Testis (tissue), 2 donors: ENCODE measurements at regions not wholly inside any gene's neighbourhood (a gene's known extent, or its start where the extent isn't known, plus 50 kb on each side); places are given as distances from the start of the nearest gene placed in this dataset.

Experiments used
- DNase-seq: peaks from one replicate; pipeline ENCODE4 v3.0.0-alpha.2; 2019
- H3K27ac ChIP-seq, 2 donors: fragments of 200-600 bp; sonication (generic); one replicate each; pipeline ENCODE4 v1.5.1; 2019
- H3K27me3 ChIP-seq: fragments of 200-600 bp; sonication (generic); one replicate; pipeline ENCODE4 v1.5.1; 2019
- H3K36me3 ChIP-seq: fragments of 200-600 bp; sonication (generic); one replicate; pipeline ENCODE4 v1.5.1; 2017; ENCODE audit warnings: low read depth; ENCODE audit errors: missing control alignments
- H3K4me1 ChIP-seq: fragments of 200-600 bp; sonication (generic); one replicate; pipeline ENCODE4 v1.5.1; 2019
- H3K4me3 ChIP-seq, 2 donors: fragments of 200-600 bp; sonication (generic); one replicate each; pipeline ENCODE4 v1.5.1; 2017 to 2019
- H3K9me3 ChIP-seq: fragments of 200-600 bp; sonication (generic); one replicate; pipeline ENCODE4 v1.5.1; 2017
- POLR2A ChIP-seq: fragments of 450-650 bp; IDR thresholded peaks from one replicate; pipeline ENCODE4 v1.6.1; 2017; ENCODE audit warnings: antibody characterized with exemption, mild to moderate bottlenecking, moderate library complexity
- WGBS, 2 donors: methylation state at CpG; one replicate each; pipeline ENCODE4 v1.1.5; 2018; 5-methylcytosine and 5-hydroxymethylcytosine counted together
- intact Hi-C: fragments of 100-400 bp; cut with DNase I; formaldehyde crosslinking; loops from one replicate; pipeline ENCODE4 v1.15.1; 2023; ENCODE audit warnings: low total_unique reads
- TF ChIP-seq, protein P1 (sequence below), 3 experiments: fragments of 450-650 bp in 2 of 3; fragments of 200-600 bp in 1 of 3; sonication (generic) in 1 of 3; IDR thresholded peaks; one replicate each; pipeline ENCODE4 v1.5.1; 2016 to 2019; ENCODE audit warnings: antibody characterized with exemption in 3 of 3, mild to moderate bottlenecking in 2 of 3, moderate library complexity in 1 of 3

GRCh38 chr1:14494911-14495310, 103.6 kb upstream of the KAZN start:
- Histone ChIP-seq H3K27me3 (no peaks in the 10 kb centered on the region), H3K9me3 (no peaks in the 10 kb centered on the region), H3K36me3 (no peaks in the 10 kb centered on the region), H3K4me1 (no peaks in the 10 kb centered on the region), H3K27ac (no peak overlapping the region), H3K4me3 (no peak overlapping the region)
- intact Hi-C loops, result no loop called here
- TF ChIP-seq POLR2A, result no peak
- TF ChIP-seq, protein P1, sequence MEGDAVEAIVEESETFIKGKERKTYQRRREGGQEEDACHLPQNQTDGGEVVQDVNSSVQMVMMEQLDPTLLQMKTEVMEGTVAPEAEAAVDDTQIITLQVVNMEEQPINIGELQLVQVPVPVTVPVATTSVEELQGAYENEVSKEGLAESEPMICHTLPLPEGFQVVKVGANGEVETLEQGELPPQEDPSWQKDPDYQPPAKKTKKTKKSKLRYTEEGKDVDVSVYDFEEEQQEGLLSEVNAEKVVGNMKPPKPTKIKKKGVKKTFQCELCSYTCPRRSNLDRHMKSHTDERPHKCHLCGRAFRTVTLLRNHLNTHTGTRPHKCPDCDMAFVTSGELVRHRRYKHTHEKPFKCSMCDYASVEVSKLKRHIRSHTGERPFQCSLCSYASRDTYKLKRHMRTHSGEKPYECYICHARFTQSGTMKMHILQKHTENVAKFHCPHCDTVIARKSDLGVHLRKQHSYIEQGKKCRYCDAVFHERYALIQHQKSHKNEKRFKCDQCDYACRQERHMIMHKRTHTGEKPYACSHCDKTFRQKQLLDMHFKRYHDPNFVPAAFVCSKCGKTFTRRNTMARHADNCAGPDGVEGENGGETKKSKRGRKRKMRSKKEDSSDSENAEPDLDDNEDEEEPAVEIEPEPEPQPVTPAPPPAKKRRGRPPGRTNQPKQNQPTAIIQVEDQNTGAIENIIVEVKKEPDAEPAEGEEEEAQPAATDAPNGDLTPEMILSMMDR (IDR thresholded peaks at IDR 0.05), result no peak
- DNase-seq, result no peak
- 81 to 91% methylated on average over 1 of the region's 1 CpG for WGBS, 2 donors

DNA sequence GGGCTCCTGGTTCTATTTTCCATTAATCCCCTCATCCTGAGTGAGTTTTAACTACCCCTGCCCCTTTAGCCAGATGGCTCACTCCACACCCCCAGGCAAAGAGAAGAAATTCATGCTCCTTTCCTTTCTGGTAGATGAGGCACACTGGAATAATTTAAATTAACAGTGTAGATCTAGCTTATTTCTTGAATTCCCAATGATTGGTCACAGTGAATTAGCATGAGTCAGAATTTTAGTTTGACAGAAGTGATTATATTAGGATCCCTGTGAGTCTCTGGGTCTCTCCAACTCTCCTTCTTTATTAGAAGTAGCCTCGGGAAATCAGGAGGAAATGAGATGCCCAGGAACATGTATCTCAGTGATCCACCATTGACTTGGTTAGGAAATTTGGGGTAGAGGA, 103.1 kb upstream of the KAZN start:
- TF ChIP-seq, protein P1 (IDR thresholded peaks at IDR 0.05), result no peak
- no peak for TF ChIP-seq POLR2A
- WGBS, 2 donors, result 95 to 100% methylated on average over 1 of the region's 1 CpG
- no peaks in the 10 kb centered on the region for H3K9me3 ChIP-seq

DNA sequence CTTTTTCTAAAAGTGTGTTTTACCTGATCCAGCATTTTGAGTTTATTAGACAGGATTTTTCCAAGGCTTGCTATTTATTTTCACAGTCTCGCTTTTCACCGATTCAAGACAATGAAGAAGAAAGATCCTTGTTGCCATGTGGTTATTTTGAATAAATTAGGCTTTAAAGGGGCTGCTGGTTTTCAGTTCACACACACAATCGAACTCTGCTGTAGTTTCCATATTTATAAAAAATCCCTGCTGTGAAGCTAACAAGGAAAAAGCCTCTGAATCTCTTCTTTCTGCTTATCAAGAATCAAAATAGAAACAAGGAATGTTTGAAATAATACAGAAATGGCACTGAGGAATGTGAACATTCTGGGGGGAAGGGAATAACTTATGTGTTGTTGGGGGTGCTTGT, 102.5 kb upstream of the KAZN start:
- no peaks in the 10 kb centered on the region for H3K9me3 ChIP-seq
- no peak overlapping the region for H3K27ac ChIP-seq
- no peak for TF ChIP-seq POLR2A
- TF ChIP-seq, protein P1 (IDR thresholded peaks at IDR 0.05), result no peak
- no peak for DNase-seq
- no peaks in the 10 kb centered on the region for H3K4me1 ChIP-seq
- H3K27me3 ChIP-seq, result no peaks in the 10 kb centered on the region
- WGBS, 2 donors, result 53 to 70% methylated on average over 3 of the region's 3 CpGs
- intact Hi-C loops, result no loop called here
- H3K4me3 ChIP-seq, result no peak overlapping the region
- no peaks in the 10 kb centered on the region for H3K36me3 ChIP-seq

More for the DNA sequence above, 103.1 kb upstream of the KAZN start:
- intact Hi-C loops, result no loop called here
- Histone ChIP-seq H3K4me3 (no peak overlapping the region), H3K27me3 (no peaks in the 10 kb centered on the region), H3K4me1 (no peaks in the 10 kb centered on the region), H3K36me3 (no peaks in the 10 kb centered on the region), H3K27ac (no peak overlapping the region)
- no peak for DNase-seq

GRCh38 chr1:14498839-14499238, 99.6 kb upstream of the KAZN start:
- WGBS, 2 donors, result 65 to 91% methylated on average over 6 of the region's 6 CpGs
- Histone ChIP-seq H3K9me3 (no peaks in the 10 kb centered on the region), H3K27me3 (no peaks in the 10 kb centered on the region), H3K4me1 (no peaks in the 10 kb centered on the region), H3K4me3 (no peak overlapping the region), H3K36me3 (no peaks in the 10 kb centered on the region), H3K27ac (no peak overlapping the region)
- TF ChIP-seq, protein P1 (IDR thresholded peaks at IDR 0.05), result no peak
- no peak for TF ChIP-seq POLR2A
- intact Hi-C loops, result no loop called here
- DNase-seq, result no peak

DNA sequence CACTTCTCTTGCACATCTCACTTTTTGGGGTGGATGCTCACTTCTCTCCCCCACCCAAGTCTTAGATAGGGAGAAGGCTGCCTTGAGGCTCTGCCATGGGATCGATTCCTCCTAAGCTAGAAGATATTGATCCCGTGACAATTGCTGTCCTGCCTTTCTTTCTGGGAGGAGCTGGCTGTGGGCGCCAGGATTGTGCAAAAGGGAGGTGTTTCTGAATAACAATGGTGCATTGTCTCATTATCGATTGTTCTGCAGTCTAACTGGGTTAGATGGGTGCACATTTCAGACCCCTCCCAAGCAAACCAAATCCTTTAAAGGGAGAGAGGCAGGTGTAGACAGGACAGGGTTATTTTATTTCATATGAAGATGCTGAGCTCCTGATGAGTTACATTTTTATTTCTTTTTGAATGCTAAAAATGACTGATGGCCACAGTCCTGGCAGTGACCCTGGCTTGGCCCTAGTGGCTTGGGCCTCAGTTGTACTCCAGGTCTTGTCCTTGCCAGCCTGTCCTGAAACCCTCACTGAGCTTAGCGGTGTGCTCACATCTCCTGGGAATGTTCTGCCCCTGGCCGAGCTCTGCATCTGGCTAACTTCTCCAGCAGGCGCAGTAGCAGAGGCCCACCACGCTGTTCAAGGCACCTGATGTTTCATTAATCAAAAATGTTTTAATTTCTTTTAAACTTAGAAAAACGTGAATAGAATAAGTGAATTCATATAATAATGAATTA, 99.0 kb upstream of the KAZN start:
- H3K27me3 ChIP-seq, result no peaks in the 10 kb centered on the region
- no peaks in the 10 kb centered on the region for H3K36me3 ChIP-seq
- H3K9me3 ChIP-seq, result no peaks in the 10 kb centered on the region
- no peak for TF ChIP-seq POLR2A
- TF ChIP-seq, protein P1 (IDR thresholded peaks at IDR 0.05), result no peak
- no peak overlapping the region for H3K27ac ChIP-seq
- DNase-seq, result no peak
- H3K4me1 ChIP-seq, result no peaks in the 10 kb centered on the region
- 90 to 92% methylated on average over 9 of the region's 9 CpGs for WGBS, 2 donors
- intact Hi-C loops, result no loop called here
- H3K4me3 ChIP-seq, result no peak overlapping the region
